ENCODE measurements at regions not wholly inside any gene's neighbourhood (a gene's known extent, or its start where the extent isn't known, plus 50 kb on each side); places are given as distances from the start of the nearest gene placed in this dataset.

DNA sequence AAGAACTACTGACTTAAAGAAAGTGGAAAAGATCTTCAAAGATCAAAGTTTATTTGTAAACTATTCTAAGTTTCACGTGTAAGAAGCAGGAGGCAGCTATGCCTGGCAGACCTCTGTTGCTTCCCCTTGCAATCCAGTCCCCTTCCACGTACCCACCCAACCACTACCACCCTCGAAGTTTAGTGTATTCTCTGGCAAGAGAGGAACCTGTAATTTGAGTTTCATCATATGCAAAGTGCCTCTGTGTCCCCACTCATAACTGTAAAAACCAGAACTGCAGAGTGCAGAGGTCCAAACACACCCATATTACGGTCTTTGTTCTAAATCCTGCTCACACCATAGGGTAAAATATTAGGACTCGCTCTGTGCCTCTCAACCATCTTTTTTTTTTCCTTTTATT, 75.8 kb upstream of the FRY start:
- intact Hi-C loops (cut with DNase I), result no loop called here
- peak; percentile 47 for ATAC-seq
- Histone ChIP-seq H3K4me1 (no peaks in the 10 kb centered on the region), H3K4me3 (no peak overlapping the region), H3K9me3 (no peaks in the 10 kb centered on the region), H3K27ac (no peak overlapping the region), H3K27me3 (no peaks in the 10 kb centered on the region), H3K36me3 (no peaks in the 10 kb centered on the region)
- DNase-seq, result no peak
- no peak for TF ChIP-seq CTCF (IDR thresholded peaks at IDR 0.05)

GRCh38 chr13:31956980-31957644, 74.5 kb upstream of the FRY start:
- DNase-seq, result no peak
- Histone ChIP-seq H3K4me3 (no peak overlapping the region), H3K9me3 (no peaks in the 10 kb centered on the region), H3K4me1 (no peaks in the 10 kb centered on the region), H3K27ac (no peak overlapping the region), H3K36me3 (no peaks in the 10 kb centered on the region), H3K27me3 (no peaks in the 10 kb centered on the region)
- intact Hi-C loops (cut with DNase I), result no loop called here
- no peak for TF ChIP-seq CTCF (IDR thresholded peaks at IDR 0.05)
- ATAC-seq, result no peak

DNA sequence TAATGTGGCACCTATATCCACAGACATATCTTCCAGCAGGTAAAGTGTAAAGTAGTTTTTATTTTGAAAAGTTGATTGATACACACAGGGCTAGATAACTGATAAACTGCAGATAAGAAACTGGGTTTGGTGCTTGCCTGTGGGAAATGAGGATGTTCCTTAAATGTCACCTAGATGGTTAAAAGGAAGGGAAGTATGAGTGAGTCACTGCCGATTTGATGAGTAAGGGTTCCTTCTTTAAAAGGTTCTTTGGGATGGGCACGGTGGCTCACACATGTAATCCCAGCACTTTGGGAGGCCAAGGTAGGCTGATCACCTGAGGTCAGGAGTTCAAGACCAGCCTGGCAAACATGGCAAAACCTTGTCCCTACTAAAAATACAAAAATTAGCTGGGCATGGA, 73.8 kb upstream of the FRY start:
- no peaks in the 10 kb centered on the region for H3K9me3 ChIP-seq
- H3K4me3 ChIP-seq, result no peak overlapping the region
- TF ChIP-seq CTCF (IDR thresholded peaks at IDR 0.05), result no peak
- no peaks in the 10 kb centered on the region for H3K36me3 ChIP-seq
- no peak overlapping the region for H3K27ac ChIP-seq
- DNase-seq, result no peak
- no peaks in the 10 kb centered on the region for H3K4me1 ChIP-seq
- intact Hi-C loops (cut with DNase I), result no loop called here
- ATAC-seq, result no peak
- H3K27me3 ChIP-seq, result no peaks in the 10 kb centered on the region

DNA sequence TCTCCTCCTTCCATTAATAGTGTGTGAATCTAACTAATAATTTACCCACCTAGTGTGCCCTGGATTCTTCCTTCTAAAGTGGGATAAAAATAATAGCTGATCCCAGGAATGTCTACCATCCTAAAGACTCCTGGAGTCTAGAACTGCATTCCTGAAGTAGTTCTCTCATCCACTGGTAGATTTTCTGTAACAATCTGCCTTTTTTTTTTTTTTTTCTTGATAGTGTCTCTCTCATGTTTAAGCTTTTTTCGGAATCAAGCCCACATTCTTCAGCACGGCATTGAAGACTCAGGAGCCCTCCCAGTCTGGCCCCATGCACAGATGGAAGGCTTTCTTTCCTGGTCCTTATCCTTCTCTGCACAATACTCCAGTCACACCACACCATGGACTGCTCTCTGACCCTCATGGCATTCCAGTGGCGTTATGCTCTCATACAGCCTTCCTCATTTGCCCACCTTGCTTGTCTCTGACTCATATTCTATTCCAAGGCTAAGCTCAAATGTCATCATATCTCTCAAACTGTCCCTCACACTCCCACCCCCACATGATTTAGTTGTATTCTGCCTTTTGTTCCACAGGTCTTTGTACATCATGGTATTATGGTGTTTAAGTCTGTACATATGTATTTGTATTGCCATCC, 68.7 kb upstream of the FRY start:
- no peak for DNase-seq
- intact Hi-C loops (cut with DNase I), result no loop called here
- H3K4me1 ChIP-seq, result peaks cover 7% of the 10 kb centered on the region
- H3K27ac ChIP-seq, result no peak overlapping the region
- no peaks in the 10 kb centered on the region for H3K9me3 ChIP-seq
- H3K4me3 ChIP-seq, result no peak overlapping the region
- H3K27me3 ChIP-seq, result no peaks in the 10 kb centered on the region
- no peak for ATAC-seq
- TF ChIP-seq CTCF (IDR thresholded peaks at IDR 0.05), result no peak
- no peaks in the 10 kb centered on the region for H3K36me3 ChIP-seq

DNA sequence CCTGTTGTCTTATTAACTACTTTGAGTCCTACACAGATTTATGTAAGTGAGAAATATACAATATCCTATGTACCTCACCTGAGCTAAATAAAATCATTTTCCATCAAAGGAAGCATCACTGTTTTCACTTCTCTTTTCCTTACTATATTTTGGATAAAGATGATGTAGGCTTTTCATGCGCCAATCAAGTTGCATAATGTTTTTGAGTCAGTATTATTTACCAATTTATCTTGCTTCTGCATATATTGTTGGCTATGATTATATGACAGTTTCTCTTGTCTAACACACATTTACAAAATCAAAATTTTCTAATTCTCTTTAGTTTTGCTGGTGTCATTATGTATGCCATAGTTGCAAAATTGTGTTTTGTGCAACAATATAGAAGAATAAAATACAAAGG, 67.9 kb upstream of the FRY start:
- Histone ChIP-seq H3K4me1 (peaks cover 7% of the 10 kb centered on the region), H3K36me3 (no peaks in the 10 kb centered on the region), H3K4me3 (no peak overlapping the region), H3K27ac (no peak overlapping the region), H3K27me3 (no peaks in the 10 kb centered on the region), H3K9me3 (no peaks in the 10 kb centered on the region)
- no peak for DNase-seq
- ATAC-seq, result no peak
- TF ChIP-seq CTCF (IDR thresholded peaks at IDR 0.05), result no peak
- intact Hi-C loops (cut with DNase I), result no loop called here

All from upper lobe of right lung (tissue), 1 donor.